Muscle of arm (tissue), 1 donor: ENCODE measurements at regions not wholly inside any gene's neighbourhood (a gene's known extent, or its start where the extent isn't known, plus 50 kb on each side); places are given as distances from the start of the nearest gene placed in this dataset.
"Not testable (repeated sequence)": the region's sequence is repeated elsewhere in the genome, so short reads cannot be mapped to it uniquely, and the experiment has no call there.

ENCODE experiments used
- DNase-seq: peaks from one replicate; pipeline ENCODE4 v3.0.0-alpha.2; 2013

GRCh38 chr2:242004223-242004901 lies 134.8 kb downstream of the RTP5 start:
- no peak for DNase-seq

GRCh38 chr2:242004902-242005230 lies 135.3 kb downstream of the RTP5 start:
- DNase-seq = no peak

- DNase-seq = not testable (repeated sequence)
Observed at GRCh38 chr2:242006091-242006634, 136.6 kb downstream of the RTP5 start.

GRCh38 chr2:242008908-242009307 lies 139.4 kb downstream of the RTP5 start:
- DNase-seq = not testable (repeated sequence)

- DNase-seq = not testable (repeated sequence)
Observed at GRCh38 chr2:242009846-242010245, 140.3 kb downstream of the RTP5 start.

GRCh38 chr2:242010252-242011166 lies 141.0 kb downstream of the RTP5 start:
- not testable (repeated sequence) for DNase-seq

GRCh38 chr2:242011167-242011513 lies 141.6 kb downstream of the RTP5 start:
- no peak for DNase-seq

GRCh38 chr2:242011516-242011915 lies 142.0 kb downstream of the RTP5 start:
- DNase-seq = no peak

- no peak for DNase-seq
Observed at GRCh38 chr2:242011991-242012764, 142.6 kb downstream of the RTP5 start.

GRCh38 chr2:242012956-242013764 lies 143.6 kb downstream of the RTP5 start:
- no peak for DNase-seq

- no peak for DNase-seq
Observed at GRCh38 chr2:242013771-242014170, 144.2 kb downstream of the RTP5 start.

GRCh38 chr2:242015108-242016065 lies 145.9 kb downstream of the RTP5 start:
- no peak for DNase-seq

- DNase-seq = no peak
Observed at GRCh38 chr2:242017086-242017485, 147.6 kb downstream of the RTP5 start.

- DNase-seq = not testable (repeated sequence)
Observed at GRCh38 chr2:242018416-242018815, 148.9 kb downstream of the RTP5 start.

- DNase-seq = no peak
Observed at GRCh38 chr2:242019344-242019743, 149.8 kb downstream of the RTP5 start.

GRCh38 chr2:242020196-242021004 lies 150.9 kb downstream of the RTP5 start:
- peak; percentile 7 for DNase-seq

GRCh38 chr2:242022550-242023290 lies 153.2 kb downstream of the RTP5 start:
- DNase-seq = no peak

GRCh38 chr2:242024751-242025355 lies 155.3 kb downstream of the RTP5 start:
- DNase-seq = no peak
